Head of caudate nucleus (tissue), 42 donors: ENCODE measurements at regions not wholly inside any gene's neighbourhood (a gene's known extent, or its start where the extent isn't known, plus 50 kb on each side); places are given as distances from the start of the nearest gene placed in this dataset.
"Not testable (repeated sequence)": the region's sequence is repeated elsewhere in the genome, so short reads cannot be mapped to it uniquely, and the experiment has no call there.

Experiments
- DNase-seq, 42 donors: peaks; one replicate each; pipeline versions ENCODE4 v3.0.0 to v3.0.0-alpha.2; 2020 to 2021; ENCODE audit warnings: mixed read lengths in 7 of 42
- intact Hi-C: fragments of 100-400 bp; cut with DNase I; formaldehyde crosslinking; loops from one replicate; pipeline ENCODE4 v1.15.0; 2022

DNA sequence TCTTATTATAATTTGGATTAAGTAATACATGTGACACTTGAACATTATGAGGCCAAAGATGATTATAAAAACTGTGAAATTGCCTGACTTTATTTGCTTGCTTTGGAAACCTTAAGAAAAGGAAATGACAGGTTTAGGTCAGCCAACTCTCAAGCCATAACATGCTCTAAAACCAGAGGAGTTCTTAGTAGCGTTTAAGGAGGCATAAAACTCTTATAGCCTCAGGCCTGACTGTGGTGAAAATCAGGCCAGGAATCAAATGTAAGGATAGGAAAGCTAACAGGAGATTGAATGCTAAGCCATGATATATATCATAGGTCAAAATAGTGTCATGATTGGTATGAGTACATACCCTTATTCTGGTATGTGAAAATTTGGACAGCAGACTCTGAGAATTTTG lies 1142.4 kb upstream of the MIR17HG start:
- intact Hi-C loops, result no loop called here
- no peak for DNase-seq

DNA sequence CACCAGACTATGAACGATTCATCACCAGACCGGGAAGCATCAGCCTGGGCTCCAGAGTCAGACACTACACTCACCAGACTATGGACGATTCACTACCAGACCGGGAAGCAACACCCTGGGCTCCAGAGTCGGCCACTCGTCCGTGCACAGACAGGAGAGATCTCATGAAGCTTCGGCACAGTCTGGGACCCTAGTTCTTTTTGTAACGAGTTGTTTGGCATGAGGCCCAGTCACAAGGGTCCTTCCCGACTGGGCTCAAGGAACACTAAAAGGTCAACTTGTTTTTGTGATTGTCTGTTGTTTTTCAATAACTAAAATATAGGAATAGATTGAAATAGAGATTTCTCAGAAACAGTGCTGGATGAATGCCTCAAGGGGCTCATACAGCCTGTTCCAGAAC lies 1141.6 kb upstream of the MIR17HG start:
- DNase-seq, result no peak
- intact Hi-C loops, result no loop called here

DNA sequence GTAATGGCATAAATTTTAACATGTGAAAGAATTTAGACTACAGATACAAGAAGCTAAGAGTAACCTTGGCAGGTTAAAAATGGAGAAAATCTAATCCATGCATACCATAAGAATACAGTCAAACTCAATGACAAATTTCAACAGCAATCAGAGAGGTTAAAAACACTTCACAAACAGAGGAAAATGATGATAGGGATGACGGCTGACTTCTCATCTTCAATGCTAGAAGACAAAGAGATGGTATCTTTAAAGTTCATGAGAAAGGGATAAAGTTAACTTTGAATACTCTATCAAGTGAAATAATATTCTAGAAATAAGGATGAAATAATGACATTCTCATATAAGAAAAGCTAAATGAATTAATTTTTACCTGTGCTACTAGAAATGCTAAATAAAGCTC lies 1130.2 kb upstream of the MIR17HG start:
- DNase-seq, result no peak

DNA sequence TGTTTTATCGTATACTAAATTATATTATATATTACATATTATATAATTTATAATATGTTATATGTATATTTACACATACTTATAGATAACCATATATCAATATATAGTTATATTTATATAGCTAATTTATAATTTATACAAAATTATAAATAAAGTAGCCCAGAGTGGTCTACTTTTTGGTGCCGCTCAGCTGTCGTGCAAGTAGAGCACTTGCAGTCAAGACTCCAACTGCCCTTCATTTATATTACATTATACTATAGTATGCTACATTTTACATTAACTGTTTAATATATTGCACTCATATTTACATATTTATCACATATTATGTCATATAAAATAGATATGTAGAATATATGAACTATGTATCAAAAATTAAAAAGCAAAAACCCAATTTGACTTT lies 1124.7 kb upstream of the MIR17HG start:
- DNase-seq, result no peak
- intact Hi-C loops, result no loop called here

More for the DNA sequence above, 1130.2 kb upstream of the MIR17HG start:
- intact Hi-C loops, result no loop called here

- intact Hi-C loops, result no loop called here
- DNase-seq, result no peak
These were observed 1117.2 kb upstream of the MIR17HG start for GRCh38 chr13:90230311-90230710.

DNA sequence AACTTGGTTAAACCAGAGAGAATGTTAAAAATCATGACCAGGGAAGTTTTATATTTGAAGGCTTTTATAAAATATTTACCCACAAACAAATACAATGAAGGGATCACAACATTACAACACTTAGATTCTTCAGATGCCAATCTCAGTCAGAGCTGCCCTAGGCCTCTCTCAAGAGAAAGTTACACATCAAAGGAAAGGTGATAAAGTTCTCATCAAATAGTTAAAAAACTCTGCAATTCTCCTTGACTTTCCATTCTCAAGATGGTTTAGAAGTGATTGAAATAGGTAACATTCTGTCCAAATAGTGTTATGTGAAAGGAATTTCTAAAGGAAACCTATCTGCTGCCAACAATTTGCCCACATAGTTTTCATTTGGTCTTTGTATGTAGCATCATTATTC lies 1115.2 kb upstream of the MIR17HG start:
- DNase-seq, result no peak
- intact Hi-C loops, result no loop called here

DNA sequence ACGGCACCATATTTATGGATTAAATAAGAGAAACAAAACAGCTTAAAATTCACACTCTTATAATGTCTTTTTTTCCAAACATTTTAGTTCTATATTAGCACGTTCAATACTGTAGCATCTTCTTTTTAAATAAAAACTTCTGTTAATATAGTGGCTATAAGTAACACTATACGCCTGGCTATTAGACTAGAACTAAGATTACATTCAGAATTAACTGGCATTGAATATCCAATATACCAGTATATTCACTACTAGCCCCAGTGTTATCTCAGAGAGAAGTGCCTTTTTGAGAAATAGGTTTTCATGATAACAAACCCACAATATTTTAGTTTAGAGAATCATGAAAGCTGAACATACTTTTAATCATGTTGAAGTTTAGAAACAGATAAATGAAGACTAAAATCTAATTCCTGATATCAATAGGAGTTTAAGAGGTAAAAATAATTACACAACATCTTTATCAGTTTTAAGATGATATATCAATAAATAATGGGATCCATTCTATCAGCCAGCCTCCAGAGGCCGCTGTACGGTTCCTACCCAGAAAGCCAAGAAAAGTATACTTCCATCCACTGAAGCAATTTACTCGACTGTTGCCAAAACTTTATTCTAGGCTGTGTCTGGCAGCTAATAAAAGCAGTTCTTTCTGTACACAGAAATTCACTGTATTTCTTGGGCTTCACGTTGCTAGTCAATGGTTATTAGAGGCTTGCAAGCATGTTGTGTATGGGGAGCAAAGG lies 1113.4 kb upstream of the MIR17HG start:
- intact Hi-C loops, result no loop called here
- DNase-seq, result no peak

DNA sequence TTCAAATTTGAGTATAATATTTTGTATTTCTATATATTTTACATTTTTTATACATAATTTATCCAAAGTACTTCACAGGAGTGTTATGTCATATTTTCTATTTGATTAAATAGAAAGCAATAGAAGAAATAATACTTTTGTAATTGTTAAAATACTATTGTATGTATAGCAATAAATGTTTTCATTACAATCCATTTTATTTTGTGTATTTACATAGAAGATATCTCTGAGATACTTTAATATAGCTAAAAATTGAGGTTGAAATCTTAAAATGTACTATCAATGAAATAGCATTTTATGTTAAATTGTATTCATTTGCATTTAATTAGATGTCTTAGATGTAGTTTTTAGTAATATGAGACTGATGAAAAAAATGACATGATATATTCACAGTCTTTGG lies 1109.6 kb upstream of the MIR17HG start:
- intact Hi-C loops, result no loop called here
- no peak for DNase-seq

GRCh38 chr13:90238413-90238812 lies 1109.1 kb upstream of the MIR17HG start:
- intact Hi-C loops, result no loop called here
- DNase-seq, result no peak

GRCh38 chr13:90239130-90239529 lies 1108.4 kb upstream of the MIR17HG start:
- intact Hi-C loops, result no loop called here
- no peak for DNase-seq

DNA sequence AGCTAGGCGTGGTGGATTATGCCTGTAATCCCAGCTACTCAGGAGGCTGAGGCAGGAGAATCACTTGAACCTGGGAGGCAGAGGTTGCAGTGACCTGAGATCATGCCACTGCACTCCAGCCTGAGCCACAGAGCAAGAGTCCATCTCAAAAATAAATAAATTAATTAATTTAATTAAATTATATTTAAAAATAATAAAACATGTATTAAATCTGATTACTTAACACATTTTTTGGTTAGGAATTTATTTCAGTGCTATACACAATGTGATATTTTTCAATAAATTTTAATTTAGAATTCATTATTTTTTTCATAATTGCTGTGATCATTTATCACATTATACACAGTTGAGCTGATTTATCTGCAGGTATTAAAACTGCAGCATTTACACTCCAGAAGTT lies 1101.5 kb upstream of the MIR17HG start:
- DNase-seq, result no peak
- intact Hi-C loops, result no loop called here

DNA sequence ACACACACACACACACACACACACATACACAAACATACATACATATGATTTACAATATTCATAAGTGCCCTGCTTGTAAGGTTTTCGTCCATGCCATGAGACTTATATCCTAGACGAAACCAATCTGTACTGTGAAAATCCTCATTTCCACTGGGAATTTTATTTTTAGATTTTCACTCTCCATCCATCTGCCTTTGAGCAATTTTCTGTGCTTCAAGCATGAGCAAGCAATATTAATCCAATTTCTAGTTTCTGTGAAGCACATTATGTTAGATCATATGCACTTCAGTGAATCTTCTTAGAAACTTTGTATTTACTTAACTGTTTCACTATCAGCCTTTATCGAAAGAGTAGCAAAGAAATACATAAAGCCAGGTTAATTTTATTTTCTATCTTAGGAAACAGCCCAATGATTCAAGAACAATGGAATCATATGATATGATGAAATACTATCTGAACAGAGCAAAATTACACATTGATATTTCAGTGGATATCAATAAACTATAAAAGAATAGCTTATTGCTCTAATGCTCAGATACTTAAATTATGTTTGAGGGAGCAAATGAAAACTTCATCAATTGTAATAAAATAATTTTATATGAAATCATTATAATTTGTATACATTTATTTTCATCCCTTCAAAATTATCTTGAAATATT lies 1100.7 kb upstream of the MIR17HG start:
- intact Hi-C loops, result no loop called here
- DNase-seq, result no peak

GRCh38 chr13:90253806-90254205 lies 1093.7 kb upstream of the MIR17HG start:
- no peak for DNase-seq
- intact Hi-C loops, result no loop called here

DNA sequence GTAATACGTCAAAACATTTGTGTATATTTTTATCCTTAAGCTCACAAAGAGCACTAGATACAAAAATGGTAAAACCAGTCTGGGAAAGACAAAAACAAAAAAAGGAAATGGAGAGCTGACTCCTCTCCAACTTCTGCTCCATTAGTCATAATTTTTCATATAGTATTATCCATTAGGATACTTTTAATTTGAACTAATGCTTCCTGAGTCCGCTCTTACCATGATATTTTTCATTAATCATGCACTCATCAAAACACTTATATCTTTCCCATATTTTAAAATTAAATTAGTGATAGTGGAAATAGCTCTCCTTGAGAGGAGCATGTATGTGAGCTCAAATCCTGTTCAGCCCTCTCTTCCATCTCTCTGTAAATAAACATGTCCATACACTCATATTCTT lies 1093.0 kb upstream of the MIR17HG start:
- no peak for DNase-seq
- intact Hi-C loops, result no loop called here

DNA sequence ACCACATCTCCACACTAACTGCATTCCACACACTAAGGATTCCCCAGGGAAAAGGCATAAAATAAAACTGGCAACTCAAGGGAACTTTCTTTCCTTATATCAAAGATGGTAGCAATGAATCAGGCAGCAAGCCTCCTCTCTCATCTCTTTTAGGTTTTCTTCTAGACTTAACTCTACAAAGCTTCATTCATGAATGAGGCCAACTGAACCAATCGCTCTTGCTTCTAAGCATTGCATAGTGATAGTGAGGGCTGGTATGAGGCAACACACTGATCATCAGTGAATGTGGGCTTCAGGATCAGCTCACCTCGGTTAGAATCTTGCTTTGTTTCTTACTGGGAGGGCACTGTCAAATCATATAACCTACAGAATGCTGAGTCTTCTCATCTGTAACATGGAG lies 1090.7 kb upstream of the MIR17HG start:
- DNase-seq, result no peak
- intact Hi-C loops, result no loop called here

GRCh38 chr13:90258129-90258528 lies 1089.4 kb upstream of the MIR17HG start:
- DNase-seq, result no peak
- intact Hi-C loops, result no loop called here

DNA sequence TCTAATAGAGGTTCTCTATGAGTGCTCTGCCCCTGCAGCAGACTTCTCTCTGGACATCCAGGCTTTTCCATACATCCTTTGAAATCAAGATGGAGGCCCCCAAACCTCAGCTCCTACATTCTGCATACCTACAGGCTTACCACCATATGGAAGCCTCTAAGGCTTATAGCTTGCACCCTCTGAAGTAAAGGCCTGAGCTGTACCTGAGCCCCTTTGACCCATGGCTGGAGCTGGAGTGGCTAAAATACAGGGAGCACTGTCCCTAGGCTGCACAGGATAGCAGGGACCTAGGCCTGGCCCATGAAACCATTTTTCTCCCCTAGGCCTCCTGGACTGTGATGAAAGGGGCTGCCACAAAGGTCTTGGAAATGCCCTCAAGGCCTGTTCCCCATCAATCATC lies 1086.1 kb upstream of the MIR17HG start:
- intact Hi-C loops, result no loop called here
- DNase-seq, result no peak

DNA sequence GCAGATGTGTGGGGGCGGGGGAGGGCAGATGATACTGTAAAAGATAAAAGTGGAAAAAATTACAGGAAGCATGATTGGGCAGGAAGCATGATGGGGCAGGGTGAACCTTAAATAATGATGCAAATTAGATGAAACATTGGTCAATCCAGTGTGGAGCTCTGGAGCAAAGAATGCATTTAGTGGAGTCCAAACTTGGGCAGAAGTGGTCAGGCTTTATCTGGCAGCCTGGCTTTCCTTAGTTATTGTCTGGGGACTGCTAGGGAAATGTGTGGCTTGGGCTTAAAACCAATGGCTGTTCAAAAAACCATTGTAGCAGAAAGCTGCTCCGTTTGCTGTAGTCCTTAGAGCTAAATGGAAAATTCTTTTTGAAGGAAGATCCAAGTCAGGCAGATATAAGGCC lies 1077.3 kb upstream of the MIR17HG start:
- intact Hi-C loops, result no loop called here
- no peak for DNase-seq

DNA sequence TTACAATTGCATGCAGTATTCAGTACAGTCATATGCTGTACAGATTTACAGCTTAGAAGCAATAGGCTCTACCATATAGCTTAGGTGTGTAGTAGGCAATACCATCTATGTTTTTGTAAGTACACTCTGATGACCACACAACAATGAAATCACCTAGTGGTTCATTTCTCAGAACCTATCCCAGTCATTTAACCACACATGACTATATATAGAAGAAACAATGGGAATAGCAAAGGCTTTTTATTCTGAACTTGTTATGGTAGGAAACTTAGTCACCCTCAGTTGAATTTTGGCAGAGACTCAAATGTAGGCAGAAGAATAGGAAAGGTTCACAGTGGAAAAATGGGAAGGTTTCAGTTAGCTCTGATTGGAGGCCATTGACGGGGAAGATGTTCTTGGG lies 1075.1 kb upstream of the MIR17HG start:
- intact Hi-C loops, result no loop called here
- DNase-seq, result no peak

- DNase-seq, result no peak
- intact Hi-C loops, result no loop called here
These were observed 1071.3 kb upstream of the MIR17HG start for GRCh38 chr13:90276216-90276615.

DNA sequence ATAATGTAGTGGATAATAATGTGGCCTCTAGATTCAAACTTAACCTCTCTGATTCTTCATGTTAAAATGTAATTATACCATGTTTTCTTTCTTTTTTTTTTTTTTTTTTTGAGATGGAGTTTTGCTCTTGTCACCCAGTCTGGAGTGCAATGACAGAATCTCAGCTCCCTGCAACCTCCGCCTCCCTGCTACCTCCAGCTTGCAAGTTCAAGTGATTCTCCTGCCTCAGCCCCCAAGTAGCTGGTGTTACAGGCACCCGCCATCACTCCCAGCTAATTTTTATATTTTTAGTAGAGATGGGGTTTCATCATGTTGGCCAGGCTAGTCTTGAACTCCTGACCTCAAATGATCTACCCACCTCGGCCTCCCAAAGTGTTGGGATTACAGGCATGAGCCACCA lies 1069.3 kb upstream of the MIR17HG start:
- peak in 41 of 42 donors; percentile 7 to 83 (median 49) for DNase-seq
- intact Hi-C loops, result not testable (repeated sequence)
